ENCODE measurements at regions not wholly inside any gene's neighbourhood (a gene's known extent, or its start where the extent isn't known, plus 50 kb on each side); places are given as distances from the start of the nearest gene placed in this dataset.

GRCh38 chr12:66051361-66051760 lies 79.2 kb downstream of the LLPH start:
- no peak overlapping the region for H3K4me3 ChIP-seq (ENCODE audit: low read depth, low read length, poor library complexity, severe bottlenecking)
- ChIA-PET POLR2A (no interaction called here), CTCF (ENCODE audit: unreplicated experiment) (no interaction called here)
- H2AFZ ChIP-seq (ENCODE audit: low read length): no peak overlapping the region
- no peak overlapping the region for H3K4me2 ChIP-seq (ENCODE audit: low read length)
- intact Hi-C loops (cut with micrococcal nuclease; ENCODE audit: unreplicated experiment): no loop called here
- no TSS peak for BruUV-seq (replicated peaks)
- H3K9me3 ChIP-seq (ENCODE audit: low read length): no peaks in the 10 kb centered on the region
- H3K79me2 ChIP-seq (ENCODE audit: insufficient read depth, low read depth, low read length): no peaks in the 10 kb centered on the region
- H3K36me3 ChIP-seq (ENCODE audit: insufficient read depth, low read length): no peaks in the 10 kb centered on the region
- no peak for DNase-seq (ENCODE audit: low spot score)
- no peaks in the 10 kb centered on the region for H3K4me1 ChIP-seq (ENCODE audit: insufficient read depth, low read length, poor library complexity, severe bottlenecking)
- H3K9me2 ChIP-seq (ENCODE audit: insufficient read depth, low read length): no peaks in the 10 kb centered on the region
- no peak for TF ChIP-seq CTCF (conservative IDR thresholded peaks at IDR 0.05; ENCODE audit: low read length)
- TF ChIP-seq EZH2phosphoT487 (IDR thresholded peaks at IDR 0.05; ENCODE audit: borderline replicate concordance, low read depth, low read length): no peak
- no peaks in the 10 kb centered on the region for H4K20me1 ChIP-seq (ENCODE audit: insufficient read depth, low read length)
- no peak overlapping the region for H3K27ac ChIP-seq (ENCODE audit: low read depth, low read length, poor library complexity, severe bottlenecking)

- DNase-seq (ENCODE audit: low spot score): no peak
- H3K4me2 ChIP-seq (ENCODE audit: low read length): no peak overlapping the region
- TF ChIP-seq CTCF (conservative IDR thresholded peaks at IDR 0.05; ENCODE audit: low read length) (no peak), EZH2phosphoT487 (IDR thresholded peaks at IDR 0.05; ENCODE audit: borderline replicate concordance, low read depth, low read length) (no peak)
- intact Hi-C loops (cut with micrococcal nuclease; ENCODE audit: unreplicated experiment): no loop called here
- ChIA-PET CTCF (ENCODE audit: unreplicated experiment) (no interaction called here), POLR2A (no interaction called here)
- no peaks in the 10 kb centered on the region for H3K9me2 ChIP-seq (ENCODE audit: insufficient read depth, low read length)
- no peaks in the 10 kb centered on the region for H4K20me1 ChIP-seq (ENCODE audit: insufficient read depth, low read length)
- BruUV-seq (replicated peaks): no TSS peak
- H3K4me1 ChIP-seq (ENCODE audit: insufficient read depth, low read length, poor library complexity, severe bottlenecking): no peaks in the 10 kb centered on the region
- H3K79me2 ChIP-seq (ENCODE audit: insufficient read depth, low read depth, low read length): no peaks in the 10 kb centered on the region
- H3K9me3 ChIP-seq (ENCODE audit: low read length): no peaks in the 10 kb centered on the region
- no peak overlapping the region for H2AFZ ChIP-seq (ENCODE audit: low read length)
- no peak overlapping the region for H3K27ac ChIP-seq (ENCODE audit: low read depth, low read length, poor library complexity, severe bottlenecking)
- no peaks in the 10 kb centered on the region for H3K36me3 ChIP-seq (ENCODE audit: insufficient read depth, low read length)
- no peak overlapping the region for H3K4me3 ChIP-seq (ENCODE audit: low read depth, low read length, poor library complexity, severe bottlenecking)
Measured at GRCh38 chr12:66050610-66051009, 79.9 kb downstream of the LLPH start.

GRCh38 chr12:66050283-66050576 lies 80.3 kb downstream of the LLPH start:
- Histone ChIP-seq H4K20me1 (ENCODE audit: insufficient read depth, low read length) (no peaks in the 10 kb centered on the region), H3K36me3 (ENCODE audit: insufficient read depth, low read length) (no peaks in the 10 kb centered on the region), H3K4me3 (ENCODE audit: low read depth, low read length, poor library complexity, severe bottlenecking) (no peak overlapping the region), H3K27ac (ENCODE audit: low read depth, low read length, poor library complexity, severe bottlenecking) (no peak overlapping the region), H3K4me1 (ENCODE audit: insufficient read depth, low read length, poor library complexity, severe bottlenecking) (no peaks in the 10 kb centered on the region), H3K79me2 (ENCODE audit: insufficient read depth, low read depth, low read length) (no peaks in the 10 kb centered on the region), H2AFZ (ENCODE audit: low read length) (no peak overlapping the region), H3K9me2 (ENCODE audit: insufficient read depth, low read length) (no peaks in the 10 kb centered on the region), H3K9me3 (ENCODE audit: low read length) (no peaks in the 10 kb centered on the region), H3K4me2 (ENCODE audit: low read length) (no peak overlapping the region)
- intact Hi-C loops (cut with micrococcal nuclease; ENCODE audit: unreplicated experiment): no loop called here
- ChIA-PET CTCF (ENCODE audit: unreplicated experiment) (no interaction called here), POLR2A (interaction anchor here (0.7 kb wide), 1 partner anchor 816 kb away, joined by 7 read pairs; no protein-coding TSS in a partner anchor)
- DNase-seq (ENCODE audit: low spot score): no peak
- TF ChIP-seq EZH2phosphoT487 (IDR thresholded peaks at IDR 0.05; ENCODE audit: borderline replicate concordance, low read depth, low read length): no peak
- TF ChIP-seq CTCF (conservative IDR thresholded peaks at IDR 0.05; ENCODE audit: low read length): no peak
- no TSS peak for BruUV-seq (replicated peaks)
